DOHH2 (cell line): ENCODE measurements at regions not wholly inside any gene's neighbourhood (a gene's known extent, or its start where the extent isn't known, plus 50 kb on each side); places are given as distances from the start of the nearest gene placed in this dataset.

Experiments
- H3F3A ChIP-seq: fragments of 200-600 bp; sonication (generic), shearing (Covaris generic); 2 replicates; pipeline ENCODE4 v1.6.0; 2016; ENCODE audit warnings: antibody characterized with exemption, mild to moderate bottlenecking; ENCODE audit not compliant: control insufficient read depth, insufficient read depth
- H3K27ac ChIP-seq: fragments of 200-600 bp; sonication (generic); 2 replicates; pipeline ENCODE4 v1.5.1; 2014; ENCODE audit warnings: low read depth, mild to moderate bottlenecking, low read length, moderate library complexity
- H3K27me3 ChIP-seq: fragments of 200-600 bp; sonication (generic); 2 replicates; pipeline ENCODE4 v1.6.1; 2014; ENCODE audit warnings: mild to moderate bottlenecking, low read length, mixed read lengths; ENCODE audit not compliant: control insufficient read depth
- H3K36me3 ChIP-seq: fragments of 200-600 bp; sonication (generic); 2 replicates; pipeline ENCODE4 v1.6.1; 2014; ENCODE audit warnings: mild to moderate bottlenecking, low read length, moderate library complexity, mixed read lengths; ENCODE audit not compliant: control insufficient read depth
- H3K4me1 ChIP-seq: fragments of 200-600 bp; sonication (generic); 2 replicates; pipeline ENCODE4 v1.6.1; 2014; ENCODE audit warnings: mild to moderate bottlenecking, low read length, mixed read lengths; ENCODE audit not compliant: control insufficient read depth
- H3K4me2 ChIP-seq: fragments of 200-600 bp; sonication (generic); 2 replicates; pipeline ENCODE4 v1.6.0; 2014; ENCODE audit warnings: mild to moderate bottlenecking, low read length, moderate library complexity
- H3K4me3 ChIP-seq: fragments of 200-600 bp; sonication (generic); 2 replicates; pipeline ENCODE4 v1.5.1; 2014; ENCODE audit warnings: mild to moderate bottlenecking, low read length, mixed read lengths
- H3K79me2 ChIP-seq: fragments of 200-600 bp; sonication (generic); 2 replicates; pipeline ENCODE4 v1.6.1; 2014; ENCODE audit warnings: mild to moderate bottlenecking, low read length, mixed read lengths; ENCODE audit not compliant: control insufficient read depth
- H3K9me2 ChIP-seq: fragments of 200-600 bp; sonication (generic); replicated peaks from 2 replicates; pipeline ENCODE4 v1.6.1; 2014; ENCODE audit warnings: mild to moderate bottlenecking, low read length, mixed read lengths; ENCODE audit not compliant: control insufficient read depth
- H3K9me3 ChIP-seq: fragments of 200-600 bp; sonication (generic); 2 replicates; pipeline ENCODE4 v1.6.1; 2014; ENCODE audit warnings: antibody characterized with exemption, low read length, mixed read lengths; ENCODE audit not compliant: control insufficient read depth, insufficient read depth
- H4K20me1 ChIP-seq: fragments of 200-600 bp; sonication (generic); 2 replicates; pipeline ENCODE4 v1.6.0; 2014; ENCODE audit warnings: low read depth, mild to moderate bottlenecking, antibody characterized with exemption, low read length, moderate library complexity; ENCODE audit not compliant: control insufficient read depth, insufficient read depth
- EZH2phosphoT487 ChIP-seq: fragments of 200-600 bp; sonication (generic); IDR thresholded peaks from 2 replicates; pipeline ENCODE4 v1.6.1; 2017; ENCODE audit warnings: borderline replicate concordance, mild to moderate bottlenecking, antibody characterized with exemption, low read length, moderate library complexity, mixed read lengths
- TF ChIP-seq, protein P1 (sequence below): fragments of 200-600 bp; sonication (generic); IDR thresholded peaks from one replicate; pipeline ENCODE4 v1.5.1; 2014; ENCODE audit warnings: antibody characterized with exemption, mild to moderate bottlenecking, low read depth, low read length; ENCODE audit not compliant: poor library complexity, severe bottlenecking

GRCh38 chr10:29839826-29840515 is 205.2 kb upstream of the SVIL start:
- no peak overlapping the region for H3K4me3 ChIP-seq
- no peak overlapping the region for H3K4me2 ChIP-seq
- H3K4me1 ChIP-seq, result no peaks in the 10 kb centered on the region
- H3K9me2 ChIP-seq, result no peaks in the 10 kb centered on the region
- H3K9me3 ChIP-seq, result no peaks in the 10 kb centered on the region
- H3K27ac ChIP-seq, result no peak overlapping the region
- no peaks in the 10 kb centered on the region for H3K27me3 ChIP-seq
- no peaks in the 10 kb centered on the region for H3K36me3 ChIP-seq
- no peaks in the 10 kb centered on the region for H4K20me1 ChIP-seq
- H3F3A ChIP-seq, result no peaks in the 10 kb centered on the region
- TF ChIP-seq, protein P1, sequence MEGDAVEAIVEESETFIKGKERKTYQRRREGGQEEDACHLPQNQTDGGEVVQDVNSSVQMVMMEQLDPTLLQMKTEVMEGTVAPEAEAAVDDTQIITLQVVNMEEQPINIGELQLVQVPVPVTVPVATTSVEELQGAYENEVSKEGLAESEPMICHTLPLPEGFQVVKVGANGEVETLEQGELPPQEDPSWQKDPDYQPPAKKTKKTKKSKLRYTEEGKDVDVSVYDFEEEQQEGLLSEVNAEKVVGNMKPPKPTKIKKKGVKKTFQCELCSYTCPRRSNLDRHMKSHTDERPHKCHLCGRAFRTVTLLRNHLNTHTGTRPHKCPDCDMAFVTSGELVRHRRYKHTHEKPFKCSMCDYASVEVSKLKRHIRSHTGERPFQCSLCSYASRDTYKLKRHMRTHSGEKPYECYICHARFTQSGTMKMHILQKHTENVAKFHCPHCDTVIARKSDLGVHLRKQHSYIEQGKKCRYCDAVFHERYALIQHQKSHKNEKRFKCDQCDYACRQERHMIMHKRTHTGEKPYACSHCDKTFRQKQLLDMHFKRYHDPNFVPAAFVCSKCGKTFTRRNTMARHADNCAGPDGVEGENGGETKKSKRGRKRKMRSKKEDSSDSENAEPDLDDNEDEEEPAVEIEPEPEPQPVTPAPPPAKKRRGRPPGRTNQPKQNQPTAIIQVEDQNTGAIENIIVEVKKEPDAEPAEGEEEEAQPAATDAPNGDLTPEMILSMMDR, result no peak
- TF ChIP-seq EZH2phosphoT487, result no peak
- no peaks in the 10 kb centered on the region for H3K79me2 ChIP-seq

DNA sequence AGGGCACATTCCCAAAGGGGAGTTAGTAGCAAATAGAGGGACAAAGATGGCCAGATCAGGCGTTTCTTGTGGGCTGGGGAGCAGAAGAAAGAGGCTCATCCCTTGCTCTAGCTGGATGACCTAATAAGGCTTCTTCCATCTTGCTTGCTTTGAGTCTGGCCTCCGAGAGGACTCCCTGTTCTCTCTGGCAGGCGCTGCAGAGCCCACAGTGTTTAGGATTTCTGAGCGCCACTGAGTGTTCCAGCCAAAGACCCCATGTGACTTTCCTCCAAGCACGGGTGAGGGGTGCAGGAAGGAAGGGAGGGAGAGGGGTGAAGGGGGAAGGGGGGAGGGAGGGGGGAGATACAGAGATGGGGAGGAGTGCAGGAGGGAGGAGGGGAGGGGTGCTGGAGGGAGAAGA is 203.8 kb upstream of the SVIL start:
- Histone ChIP-seq H4K20me1 (no peaks in the 10 kb centered on the region), H3K36me3 (no peaks in the 10 kb centered on the region), H3K4me3 (no peak overlapping the region), H3K9me3 (no peaks in the 10 kb centered on the region), H3K9me2 (no peaks in the 10 kb centered on the region), H3K27me3 (no peaks in the 10 kb centered on the region), H3F3A (no peaks in the 10 kb centered on the region), H3K4me2 (no peak overlapping the region), H3K27ac (no peak overlapping the region), H3K79me2 (no peaks in the 10 kb centered on the region), H3K4me1 (no peaks in the 10 kb centered on the region)
- TF ChIP-seq EZH2phosphoT487, result no peak
- TF ChIP-seq, protein P1, result no peak

DNA sequence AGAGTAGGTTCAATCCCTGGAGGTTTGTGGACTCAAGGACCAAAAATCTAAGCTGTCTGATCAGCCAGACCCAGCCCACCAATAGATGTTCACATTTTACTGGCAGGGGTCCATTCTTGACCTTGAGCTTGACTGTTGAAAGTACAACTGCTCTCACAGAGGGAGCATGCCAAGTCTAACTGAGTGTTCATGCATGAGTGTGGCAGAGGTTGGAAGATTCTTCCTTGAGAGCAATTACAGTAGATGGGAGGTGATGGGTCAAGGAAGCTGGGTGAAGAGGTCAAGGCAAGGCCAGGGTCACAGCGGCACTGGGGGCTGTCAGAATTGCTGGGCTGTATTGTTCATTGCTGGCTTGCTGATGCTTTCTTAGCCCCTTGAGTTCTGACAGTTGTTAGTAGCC is 202.8 kb upstream of the SVIL start:
- no peak overlapping the region for H3K27ac ChIP-seq
- no peaks in the 10 kb centered on the region for H3K9me3 ChIP-seq
- H3K27me3 ChIP-seq, result no peaks in the 10 kb centered on the region
- H3K9me2 ChIP-seq, result no peaks in the 10 kb centered on the region
- H3K4me2 ChIP-seq, result no peak overlapping the region
- H3F3A ChIP-seq, result no peaks in the 10 kb centered on the region
- no peaks in the 10 kb centered on the region for H4K20me1 ChIP-seq
- no peaks in the 10 kb centered on the region for H3K79me2 ChIP-seq
- H3K4me1 ChIP-seq, result no peaks in the 10 kb centered on the region
- no peaks in the 10 kb centered on the region for H3K36me3 ChIP-seq
- H3K4me3 ChIP-seq, result no peak overlapping the region
- TF ChIP-seq, protein P1, result no peak
- no peak for TF ChIP-seq EZH2phosphoT487
